ENCODE measurements at regions not wholly inside any gene's neighbourhood (a gene's known extent, or its start where the extent isn't known, plus 50 kb on each side); places are given as distances from the start of the nearest gene placed in this dataset.

DNA sequence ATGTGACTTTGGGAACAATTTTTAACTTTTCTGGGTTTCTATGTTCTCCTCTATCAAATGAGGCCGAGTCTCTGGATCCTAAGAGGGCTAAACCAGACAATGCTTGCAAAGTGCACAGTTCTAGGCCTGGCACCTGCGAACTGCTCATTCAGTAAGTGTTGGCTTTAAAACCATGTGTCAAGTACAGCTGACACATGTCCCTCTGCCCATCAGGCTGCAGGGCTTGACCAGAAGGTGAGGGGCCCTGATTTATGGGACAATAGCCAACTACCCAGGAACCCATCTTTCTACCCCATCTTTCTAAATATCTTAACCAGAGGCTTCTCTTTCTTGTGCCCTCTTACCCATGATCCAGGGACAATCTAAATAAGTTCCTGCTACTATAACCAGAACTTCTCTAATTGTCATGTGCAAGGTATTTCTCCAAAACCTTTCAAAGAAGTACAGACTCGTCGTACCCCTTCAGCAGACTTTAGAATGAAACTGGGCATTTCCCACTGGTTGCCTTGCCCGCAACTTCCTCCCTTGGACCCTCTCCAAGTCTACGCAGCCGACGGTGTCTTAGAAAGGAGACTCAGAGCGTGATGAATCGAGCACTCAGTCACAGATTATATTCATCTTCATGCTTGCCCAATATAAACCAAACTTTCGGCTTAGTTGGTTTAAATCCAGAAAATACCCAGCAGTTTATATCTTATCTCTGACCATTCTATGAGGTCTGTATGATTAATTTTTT lies 69.8 kb upstream of the STEAP1B start:
- H3K79me2 ChIP-seq (ENCODE audit: control insufficient read depth in 1 of 2, insufficient read depth in 2 of 2, low read length in 2 of 2), result no peaks in the 10 kb centered on the region
- no peak for DNase-seq (ENCODE audit: low read depth in 1 of 2, low spot score in 2 of 2)
- no peaks in the 10 kb centered on the region for H3K79me1 ChIP-seq (ENCODE audit: low read depth, low read length)
- no peaks in the 10 kb centered on the region for H3K9me3 ChIP-seq (ENCODE audit: insufficient read depth in 2 of 2, low read depth in 1 of 2, low read length in 1 of 2)
- ChIA-PET CTCF (ENCODE audit: partially characterized antibody) (interaction anchor here (0.6 to 9.4 kb wide), 7 partner anchors 9 to 213 kb away, joined by 3 to 54 read pairs (median 4); no protein-coding TSS in a partner anchor), POLR2A (ENCODE audit: partially characterized antibody) (interaction anchor here (1.1 kb wide), 1 partner anchor 157 kb away, joined by 3 read pairs; the partner anchor contains the start of gene IL6)
- H3K27me3 ChIP-seq (replicated peaks in 1 of 4; ENCODE audit: control insufficient read depth in 3 of 4, extremely low read depth in 1 of 4, insufficient read depth in 3 of 4, low read length in 3 of 4), result no peaks in the 10 kb centered on the region
- no peak overlapping the region for H3K4me3 ChIP-seq (ENCODE audit: extremely low read depth in 1 of 4, insufficient read depth in 2 of 4, low read depth in 3 of 4, low read length in 4 of 4)
- no peak overlapping the region for H3K18ac ChIP-seq (ENCODE audit: extremely low read depth, low read length)
- no peak overlapping the region for H3K27ac ChIP-seq (ENCODE audit: low read depth, low read length)
- H3K4me1 ChIP-seq (replicated peaks in 1 of 4; ENCODE audit: control insufficient read depth in 3 of 4, insufficient read depth in 4 of 4, low read length in 3 of 4), result peaks cover 0 to 4% (median 2%) of the 10 kb centered on the region in 4 experiments; a peak in 3 of 7 replicates
- H3K14ac ChIP-seq (ENCODE audit: insufficient read length), result no peak overlapping the region
- no peak overlapping the region for H2BK12ac ChIP-seq (ENCODE audit: low read depth, low read length)
- no peak overlapping the region for H2BK20ac ChIP-seq (ENCODE audit: low read length)
- no peak overlapping the region for H3K56ac ChIP-seq (replicated peaks; ENCODE audit: insufficient read length, low read depth, low read length)
- H4K8ac ChIP-seq (ENCODE audit: extremely low read depth, insufficient read depth, low read length), result no peak overlapping the region
- H3K36me3 ChIP-seq (ENCODE audit: control insufficient read depth in 2 of 4, insufficient read depth in 4 of 4, low read length in 3 of 4), result no peaks in the 10 kb centered on the region
- 81% methylated on average over 11 of the region's 11 CpGs; no CpG with 5 or more reads in 1 of the 2 experiments for WGBS, 2 experiments (ENCODE audit: extremely low coverage in 1 of 2, insufficient coverage in 1 of 2, insufficient read length in 1 of 2, insufficient replicate concordance in 2 of 2, low coverage in 1 of 2, low lambda C conversion rate in 2 of 2, missing lambda C conversion rate in 1 of 2)
- H4K20me1 ChIP-seq (replicated peaks in 1 of 2; ENCODE audit: control insufficient read depth in 1 of 2, insufficient read depth in 2 of 2, low read length in 2 of 2), result no peaks in the 10 kb centered on the region
- no peak overlapping the region for H2AK5ac ChIP-seq (ENCODE audit: low read depth, low read length)
- H2BK120ac ChIP-seq (replicated peaks; ENCODE audit: low read depth, low read length), result no peak overlapping the region
- no peak for FAIRE-seq
- no peak overlapping the region for H3K4me2 ChIP-seq (ENCODE audit: insufficient read depth in 1 of 2, low read depth in 2 of 2, low read length in 2 of 2)
- H3K9ac ChIP-seq (replicated peaks in 1 of 4; ENCODE audit: extremely low read depth in 1 of 4, low read depth in 3 of 4, low read length in 3 of 4), result no peak overlapping the region
- H2BK15ac ChIP-seq (ENCODE audit: low read length), result no peak overlapping the region
- H3K4ac ChIP-seq (replicated peaks; ENCODE audit: insufficient read length, low read depth, low read length), result no peak overlapping the region
- H2BK5ac ChIP-seq (ENCODE audit: low read depth, low read length), result no peak overlapping the region
- H4K91ac ChIP-seq (replicated peaks; ENCODE audit: insufficient read length, low read length), result no peak overlapping the region
- no peaks in the 10 kb centered on the region for H3K23me2 ChIP-seq (ENCODE audit: low read depth, low read length)
- no peak overlapping the region for H3K23ac ChIP-seq (ENCODE audit: insufficient read length)
- H2AFZ ChIP-seq (ENCODE audit: low read length), result no peak overlapping the region
- H4K5ac ChIP-seq (ENCODE audit: insufficient read length, low read depth, low read length), result no peak overlapping the region
- TF ChIP-seq KDM5A (IDR thresholded peaks at IDR 0.05; ENCODE audit: low read length), result no peak
- no peak for TF ChIP-seq RNF2 (IDR thresholded peaks at IDR 0.05; ENCODE audit: borderline replicate concordance, low read depth, low read length, missing control alignments, poor library complexity, severe bottlenecking)
- no peak for TF ChIP-seq YY1 (IDR thresholded peaks at IDR 0.05; ENCODE audit: low read depth, low read length)
- no peak for TF ChIP-seq SIX5 (IDR thresholded peaks at IDR 0.05; ENCODE audit: low read depth, low read length)
- TF ChIP-seq TBP (IDR thresholded peaks at IDR 0.05; ENCODE audit: low read depth, low read length), result no peak
- TF ChIP-seq JUN (IDR thresholded peaks at IDR 0.05; ENCODE audit: low read depth, low read length), result no peak
- no peak for TF ChIP-seq PHF8 (conservative IDR thresholded peaks at IDR 0.05; ENCODE audit: low read depth, low read length)
- no peak for TF ChIP-seq GABPA (IDR thresholded peaks at IDR 0.05; ENCODE audit: borderline replicate concordance, insufficient read depth, low read length)
- TF ChIP-seq, protein P1, sequence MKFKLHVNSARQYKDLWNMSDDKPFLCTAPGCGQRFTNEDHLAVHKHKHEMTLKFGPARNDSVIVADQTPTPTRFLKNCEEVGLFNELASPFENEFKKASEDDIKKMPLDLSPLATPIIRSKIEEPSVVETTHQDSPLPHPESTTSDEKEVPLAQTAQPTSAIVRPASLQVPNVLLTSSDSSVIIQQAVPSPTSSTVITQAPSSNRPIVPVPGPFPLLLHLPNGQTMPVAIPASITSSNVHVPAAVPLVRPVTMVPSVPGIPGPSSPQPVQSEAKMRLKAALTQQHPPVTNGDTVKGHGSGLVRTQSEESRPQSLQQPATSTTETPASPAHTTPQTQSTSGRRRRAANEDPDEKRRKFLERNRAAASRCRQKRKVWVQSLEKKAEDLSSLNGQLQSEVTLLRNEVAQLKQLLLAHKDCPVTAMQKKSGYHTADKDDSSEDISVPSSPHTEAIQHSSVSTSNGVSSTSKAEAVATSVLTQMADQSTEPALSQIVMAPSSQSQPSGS (IDR thresholded peaks at IDR 0.05; ENCODE audit: low read length), result no peak
- TF ChIP-seq, protein P2, sequence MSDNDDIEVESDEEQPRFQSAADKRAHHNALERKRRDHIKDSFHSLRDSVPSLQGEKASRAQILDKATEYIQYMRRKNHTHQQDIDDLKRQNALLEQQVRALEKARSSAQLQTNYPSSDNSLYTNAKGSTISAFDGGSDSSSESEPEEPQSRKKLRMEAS (IDR thresholded peaks at IDR 0.05), result no peak
- no peak for TF ChIP-seq TAF7 (optimal IDR thresholded peaks at IDR 0.05; ENCODE audit: borderline replicate concordance, low read depth, low read length)
